T-cell (primary cell): ENCODE measurements at regions not wholly inside any gene's neighbourhood (a gene's known extent, or its start where the extent isn't known, plus 50 kb on each side); places are given as distances from the start of the nearest gene placed in this dataset.

Source experiments
- ATAC-seq, 4 experiments: fragments of 200-7000 bp in 3 of 4; fragments of 150-1000 bp in 1 of 4; cut with Tn5 transposase; replicated peaks in 1 of 4; 1 replicate in 3 of 4; 2 replicates in 1 of 4; pipeline ENCODE4 v1.10.0; 2021; ENCODE audit warnings: moderate library complexity in 3 of 4, mild to moderate bottlenecking in 2 of 4, moderate number of reproducible peaks in 1 of 4
- CTCF ChIA-PET, 2 donors: fragments of 300-600 bp; sonication (Branson Sonifier 250); formaldehyde crosslinking; loops; one replicate each; lab custom pipeline; 2022; ENCODE audit warnings: antibody characterized with exemption in 2 of 2; lab: Charles Lee
- POLR2A ChIA-PET, 2 donors: fragments of 300-600 bp; sonication (Branson Sonifier 250); formaldehyde crosslinking; loops; one replicate each; lab custom pipeline; 2022; ENCODE audit warnings: antibody characterized with exemption in 2 of 2; lab: Charles Lee
- DNase-seq, 35 experiments: peaks; one replicate each; pipeline versions ENCODE4 v3.0.0 to v3.0.0-alpha.2; 2013 to 2023
- H3K27ac ChIP-seq: one replicate; pipeline ENCODE4 v1.5.1; 2013; ENCODE audit warnings: low read length
- H3K27me3 ChIP-seq, 2 experiments: replicated peaks in 1 of 2; 1 replicate in 1 of 2; 2 replicates in 1 of 2; pipeline versions ENCODE4 v1.6.1 to v1.7.0; 2013; ENCODE audit warnings: low read length in 1 of 2, mixed read lengths in 1 of 2; ENCODE audit not compliant: control insufficient read depth in 2 of 2, insufficient read depth in 2 of 2; ENCODE audit errors: extremely low read depth in 1 of 2
- H3K36me3 ChIP-seq, 2 donors: 1 replicate in 1 of 2; 2 replicates in 1 of 2; pipeline versions ENCODE4 v1.6.1 to v1.7.0; 2013; ENCODE audit warnings: low read length in 1 of 2; ENCODE audit not compliant: control insufficient read depth in 2 of 2, insufficient read depth in 1 of 2; ENCODE audit errors: extremely low read depth in 1 of 2
- H3K4me1 ChIP-seq, 2 experiments: 1 replicate in 1 of 2; 2 replicates in 1 of 2; pipeline versions ENCODE4 v1.6.1 to v1.7.0; 2013; ENCODE audit warnings: low read length in 2 of 2, mixed read lengths in 1 of 2; ENCODE audit not compliant: insufficient read depth in 2 of 2, control insufficient read depth in 1 of 2; ENCODE audit errors: extremely low read depth in 1 of 2
- H3K4me3 ChIP-seq, 2 donors: 1 replicate in 1 of 2; 2 replicates in 1 of 2; pipeline versions ENCODE4 v1.5.1 to v1.7.0; 2013; ENCODE audit warnings: mild to moderate bottlenecking in 2 of 2, low read length in 1 of 2, moderate library complexity in 1 of 2; ENCODE audit not compliant: control insufficient read depth in 1 of 2; ENCODE audit errors: extremely low read depth in 1 of 2
- H3K9me3 ChIP-seq: 2 replicates; pipeline ENCODE4 v1.7.0; 2013
- H3K27ac Mint-ChIP-seq, 2 donors: one replicate each; pipeline ENCODE4 v1.8.0; 2020 to 2021; ENCODE audit warnings: mild to moderate bottlenecking in 2 of 2, mixed read lengths in 2 of 2
- H3K27me3 Mint-ChIP-seq, 2 donors: one replicate each; pipeline ENCODE4 v1.8.0; 2021 to 2022; ENCODE audit warnings: mixed read lengths in 2 of 2
- H3K36me3 Mint-ChIP-seq: one replicate; pipeline ENCODE4 v1.8.0; 2021; ENCODE audit warnings: mixed read lengths
- H3K4me1 Mint-ChIP-seq, 3 donors: one replicate each; pipeline ENCODE4 v1.8.0; 2020 to 2022; ENCODE audit warnings: mixed read lengths in 3 of 3, mild to moderate bottlenecking in 1 of 3
- H3K4me3 Mint-ChIP-seq, 3 donors: one replicate each; pipeline ENCODE4 v1.8.0; 2020 to 2022; ENCODE audit warnings: mild to moderate bottlenecking in 3 of 3, mixed read lengths in 3 of 3, moderate library complexity in 3 of 3
- H3K9me3 Mint-ChIP-seq, 3 donors: one replicate each; pipeline ENCODE4 v1.8.0; 2020 to 2022; ENCODE audit warnings: mixed read lengths in 3 of 3
- WGBS: methylation state at CpG from one replicate; pipeline ENCODE4 v1.1.5; 2013; ENCODE audit warnings: missing lambda C conversion rate; ENCODE audit not compliant: insufficient coverage; 5-methylcytosine and 5-hydroxymethylcytosine counted together

GRCh38 chr7:111662386-111662785 lies 100.1 kb upstream of the IMMP2L start:
- H3K27me3 ChIP-seq, result no peaks in the 10 kb centered on the region
- DNase-seq (no peak), ATAC-seq (no peak)
- CTCF ChIA-PET, result no interaction called here
- Mint-ChIP-seq H3K9me3 (peaks cover 0 to 4% (median 0%) of the 10 kb centered on the region in 3 donors), H3K36me3 (no peaks in the 10 kb centered on the region), H3K4me3 (no peak overlapping the region), H3K27me3 (peaks cover 3 to 9% of the 10 kb centered on the region in 2 donors), H3K4me1 (no peaks in the 10 kb centered on the region), H3K27ac (no peak overlapping the region)
- POLR2A ChIA-PET, result no interaction called here
- H3K4me3 ChIP-seq, result no peak overlapping the region
- no peaks in the 10 kb centered on the region for H3K36me3 ChIP-seq
- H3K9me3 ChIP-seq, result no peaks in the 10 kb centered on the region
- no CpG with 5 or more reads among the region's 2 CpGs for WGBS
- H3K27ac ChIP-seq, result no peak overlapping the region
- H3K4me1 ChIP-seq, result no peaks in the 10 kb centered on the region

GRCh38 chr7:111660478-111660877 lies 98.2 kb upstream of the IMMP2L start:
- H3K27ac ChIP-seq, result no peak overlapping the region
- Mint-ChIP-seq H3K9me3 (peaks cover 0 to 4% (median 0%) of the 10 kb centered on the region in 3 donors), H3K36me3 (no peaks in the 10 kb centered on the region), H3K27ac (no peak overlapping the region), H3K27me3 (peaks cover 3 to 9% of the 10 kb centered on the region in 2 donors), H3K4me3 (no peak overlapping the region), H3K4me1 (no peaks in the 10 kb centered on the region)
- no peaks in the 10 kb centered on the region for H3K4me1 ChIP-seq
- DNase-seq (no peak), ATAC-seq (no peak)
- no peaks in the 10 kb centered on the region for H3K27me3 ChIP-seq
- ChIA-PET CTCF (no interaction called here), POLR2A (no interaction called here)
- no peak overlapping the region for H3K4me3 ChIP-seq
- no peaks in the 10 kb centered on the region for H3K9me3 ChIP-seq
- WGBS, result 64% methylated on average over 1 of the region's 1 CpG
- no peaks in the 10 kb centered on the region for H3K36me3 ChIP-seq

DNA sequence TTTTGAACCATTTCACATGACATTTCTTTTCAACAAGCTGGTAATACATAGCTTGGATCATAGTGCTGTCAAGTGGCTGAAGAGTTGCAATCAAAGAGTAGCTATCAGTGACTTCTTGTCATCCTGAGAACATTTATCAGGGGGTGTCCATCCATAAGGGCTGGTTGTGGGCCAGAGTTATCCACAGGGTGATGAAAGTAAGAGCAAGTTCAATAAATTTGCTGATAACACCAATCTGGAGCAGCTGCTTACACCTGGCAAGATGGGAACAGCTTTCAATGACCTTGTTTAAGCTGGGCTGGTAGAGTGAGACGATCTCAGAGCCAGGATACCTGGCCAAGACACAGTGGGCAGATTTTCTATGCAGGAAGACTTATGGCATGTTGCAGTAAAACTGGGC lies 96.3 kb upstream of the IMMP2L start:
- Mint-ChIP-seq H3K36me3 (no peaks in the 10 kb centered on the region), H3K27ac (no peak overlapping the region), H3K4me1 (no peaks in the 10 kb centered on the region), H3K4me3 (no peak overlapping the region), H3K27me3 (peaks cover 3 to 12% of the 10 kb centered on the region in 2 donors), H3K9me3 (peaks cover 0 to 7% (median 0%) of the 10 kb centered on the region in 3 donors)
- Histone ChIP-seq H3K4me1 (no peaks in the 10 kb centered on the region), H3K36me3 (no peaks in the 10 kb centered on the region), H3K27me3 (no peaks in the 10 kb centered on the region), H3K9me3 (no peaks in the 10 kb centered on the region), H3K27ac (no peak overlapping the region), H3K4me3 (no peak overlapping the region)
- whole genome bisulfite sequencing, result no CpG with 5 or more reads among the region's 1 CpG
- DNase-seq, result no peak
- POLR2A ChIA-PET, result no interaction called here
- no peak for ATAC-seq
- CTCF ChIA-PET, result no interaction called here

DNA sequence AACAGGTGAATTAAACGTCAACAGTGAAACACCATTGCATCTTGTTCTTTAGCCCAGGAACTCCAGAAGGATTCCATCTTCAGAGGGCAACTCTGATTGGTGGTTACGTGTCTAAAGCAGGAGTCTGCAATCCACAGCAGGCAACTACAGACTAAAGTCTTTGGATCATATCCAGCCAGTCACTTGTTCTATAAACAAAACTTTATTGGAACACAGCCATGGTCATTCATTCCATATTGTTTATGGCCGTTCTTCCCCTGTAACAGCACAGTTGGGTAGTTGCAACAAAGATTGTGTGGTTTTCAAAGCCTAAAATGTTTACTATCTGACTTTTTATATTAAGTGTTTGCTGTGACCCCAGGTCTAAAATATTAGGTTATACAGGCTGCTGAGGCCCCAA lies 94.7 kb upstream of the IMMP2L start:
- Histone ChIP-seq H3K4me3 (no peak overlapping the region), H3K36me3 (no peaks in the 10 kb centered on the region), H3K27me3 (no peaks in the 10 kb centered on the region), H3K27ac (no peak overlapping the region), H3K4me1 (no peaks in the 10 kb centered on the region), H3K9me3 (no peaks in the 10 kb centered on the region)
- ChIA-PET CTCF (no interaction called here), POLR2A (no interaction called here)
- ATAC-seq (no peak), DNase-seq (no peak)
- 89% methylated on average over 1 of the region's 3 CpGs for WGBS
- peaks cover 4 to 18% of the 10 kb centered on the region in 2 donors for H3K27me3 Mint-ChIP-seq
- H3K36me3 Mint-ChIP-seq, result no peaks in the 10 kb centered on the region
- H3K27ac Mint-ChIP-seq, result no peak overlapping the region
- no peak overlapping the region for H3K4me3 Mint-ChIP-seq
- H3K9me3 Mint-ChIP-seq, result peaks cover 3 to 12% (median 4%) of the 10 kb centered on the region in 3 donors
- H3K4me1 Mint-ChIP-seq, result no peaks in the 10 kb centered on the region

DNA sequence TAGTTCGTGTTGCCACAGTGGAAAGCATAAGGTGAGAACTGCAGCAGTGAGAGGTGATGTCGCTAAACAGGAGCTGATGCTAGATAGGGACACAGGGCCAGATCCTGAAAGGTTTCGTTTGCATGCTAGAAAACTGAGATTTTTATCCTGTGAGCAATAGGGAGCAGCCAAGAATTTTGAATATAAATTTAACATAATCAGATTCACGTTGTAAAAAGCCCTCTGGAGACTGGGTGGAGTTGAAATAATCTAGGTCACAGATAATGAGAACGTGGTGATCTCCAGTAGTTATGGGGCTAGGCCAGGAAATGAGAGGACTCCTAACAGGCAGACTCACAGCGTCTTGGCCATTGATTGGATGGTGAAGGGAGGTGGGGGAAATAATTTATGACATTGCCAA lies 92.1 kb upstream of the IMMP2L start:
- Histone ChIP-seq H3K4me1 (no peaks in the 10 kb centered on the region), H3K27ac (no peak overlapping the region), H3K4me3 (no peak overlapping the region), H3K36me3 (no peaks in the 10 kb centered on the region), H3K9me3 (no peaks in the 10 kb centered on the region), H3K27me3 (no peaks in the 10 kb centered on the region)
- Mint-ChIP-seq H3K36me3 (no peaks in the 10 kb centered on the region), H3K4me3 (no peak overlapping the region), H3K27me3 (peaks cover 4 to 9% of the 10 kb centered on the region in 2 donors), H3K4me1 (no peaks in the 10 kb centered on the region), H3K9me3 (peaks cover 3 to 8% (median 4%) of the 10 kb centered on the region in 3 donors), H3K27ac (no peak overlapping the region)
- 62% methylated on average over 4 of the region's 6 CpGs for WGBS
- DNase-seq (no peak), ATAC-seq (no peak)
- POLR2A ChIA-PET, result no interaction called here
- CTCF ChIA-PET, result no interaction called here

- no peak overlapping the region for H3K27ac ChIP-seq
- Mint-ChIP-seq H3K27me3 (peaks cover 4 to 9% of the 10 kb centered on the region in 2 donors), H3K9me3 (peaks cover 3 to 8% (median 4%) of the 10 kb centered on the region in 3 donors), H3K4me1 (no peaks in the 10 kb centered on the region), H3K4me3 (no peak overlapping the region), H3K36me3 (no peaks in the 10 kb centered on the region), H3K27ac (no peak overlapping the region)
- H3K27me3 ChIP-seq, result no peaks in the 10 kb centered on the region
- ChIA-PET POLR2A (no interaction called here), CTCF (no interaction called here)
- ATAC-seq (no peak), DNase-seq (no peak)
- WGBS, result 94% methylated on average over 3 of the region's 3 CpGs
- no peaks in the 10 kb centered on the region for H3K4me1 ChIP-seq
- H3K9me3 ChIP-seq, result no peaks in the 10 kb centered on the region
- H3K4me3 ChIP-seq, result no peak overlapping the region
- H3K36me3 ChIP-seq, result no peaks in the 10 kb centered on the region
These were observed 91.6 kb upstream of the IMMP2L start for GRCh38 chr7:111653846-111654245.

DNA sequence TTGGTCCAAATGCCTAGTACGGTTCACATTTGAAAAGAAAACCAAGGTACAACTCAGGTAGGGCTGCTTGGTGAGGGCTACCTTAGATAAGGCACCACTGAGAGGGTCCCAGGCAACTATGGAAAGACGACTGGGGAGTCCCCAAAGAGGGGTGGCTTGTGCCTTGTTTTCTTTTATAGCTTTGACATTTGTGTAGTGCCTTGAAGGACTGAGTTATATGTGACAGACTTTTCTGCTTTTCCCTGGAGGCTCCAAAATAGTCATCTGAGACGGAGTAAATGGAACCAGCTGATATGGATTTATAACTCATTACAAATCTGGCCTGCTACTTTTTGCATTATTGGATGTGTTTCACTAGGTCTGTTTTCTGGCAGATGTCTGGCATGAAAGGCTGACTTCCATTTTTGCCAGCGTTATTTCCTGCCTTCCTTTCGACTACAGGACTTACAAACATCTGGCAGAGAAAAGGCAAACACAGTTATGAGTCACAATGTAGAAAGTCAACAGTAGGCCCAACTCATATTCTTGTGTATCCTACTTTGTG lies 88.2 kb upstream of the IMMP2L start:
- ATAC-seq (no peak), DNase-seq (no peak)
- ChIA-PET POLR2A (no interaction called here), CTCF (interaction anchor here in 1 of 2 donors (0.5 kb wide), 1 partner anchor 21 kb away, joined by 3 read pairs; no protein-coding TSS in a partner anchor)
- Histone ChIP-seq H3K27ac (no peak overlapping the region), H3K9me3 (no peaks in the 10 kb centered on the region), H3K4me1 (no peaks in the 10 kb centered on the region), H3K4me3 (no peak overlapping the region), H3K27me3 (no peaks in the 10 kb centered on the region), H3K36me3 (no peaks in the 10 kb centered on the region)
- Mint-ChIP-seq H3K27ac (no peak overlapping the region), H3K9me3 (peaks cover 3 to 8% (median 4%) of the 10 kb centered on the region in 3 donors), H3K4me1 (no peaks in the 10 kb centered on the region), H3K27me3 (peaks cover 7 to 16% of the 10 kb centered on the region in 2 donors), H3K36me3 (no peaks in the 10 kb centered on the region), H3K4me3 (no peak overlapping the region)
- WGBS, result 57% methylated on average over 3 of the region's 5 CpGs
